A549 (cell line): ENCODE measurements at regions not wholly inside any gene's neighbourhood (a gene's known extent, or its start where the extent isn't known, plus 50 kb on each side); places are given as distances from the start of the nearest gene placed in this dataset.

Experiments used
- ATAC-seq, 2 experiments: fragments of 200-7000 bp in 1 of 2; fragments of >200 bp in 1 of 2; cut with Nextera tagmentation in 1 of 2; cut with Tn5 transposase in 1 of 2; 3 replicates each; pipeline versions ENCODE4 v1.8.0 to v1.9.1; 2018 to 2020; ENCODE audit warnings: mild to moderate bottlenecking in 1 of 2, moderate library complexity in 1 of 2
- CTCF ChIA-PET: fragments of 300-600 bp; sonication (Branson Sonifier 250); formaldehyde crosslinking; extraction: SDS; loops from one replicate; lab custom pipeline; 2021; ENCODE audit warnings: antibody characterized with exemption, inconsistent platforms; lab: Yijun Ruan, JAX
- POLR2A ChIA-PET: fragments of 350-600 bp; formaldehyde crosslinking; extraction: SDS; loops from one replicate; lab custom pipeline; 2021; ENCODE audit warnings: antibody characterized with exemption, inconsistent platforms; lab: Yijun Ruan, JAX
- DNase-seq, 2 experiments: peaks; one replicate each; pipeline versions ENCODE4 v3.0.0 to v3.0.0-alpha.2; 2011 to 2016; ENCODE audit warnings: low read depth in 1 of 2, low spot score in 1 of 2
- FAIRE-seq: peaks from 2 replicates; lab custom pipeline; 2011; peaks lifted over from hg19 to GRCh38; lab: Jason Lieb, UNC
- H3K27ac ChIP-seq, 2 experiments: fragments of >200 bp; sonication (Bioruptor Twin); formaldehyde crosslinking; 3 replicates each; pipeline ENCODE4 v1.5.1; 2016 to 2017
- H3K4me1 ChIP-seq: fragments of >200 bp; sonication (Bioruptor Twin); formaldehyde crosslinking; 3 replicates; pipeline ENCODE4 v1.6.1; 2016
- H3K4me2 ChIP-seq: fragments of >200 bp; sonication (Bioruptor Twin); formaldehyde crosslinking; 3 replicates; pipeline ENCODE4 v1.6.1; 2016
- H3K4me3 ChIP-seq: fragments of >200 bp; sonication (Bioruptor Twin); formaldehyde crosslinking; 3 replicates; pipeline ENCODE4 v1.5.1; 2016
- H3K9me3 ChIP-seq: fragments of >200 bp; sonication (Bioruptor Twin); formaldehyde crosslinking; 3 replicates; pipeline ENCODE4 v1.6.1; 2016
- BCL3 ChIP-seq: fragments of >200 bp; sonication (Bioruptor Twin); formaldehyde crosslinking; IDR thresholded peaks from 3 replicates; pipeline ENCODE4 v1.6.1; 2016
- BHLHE40 ChIP-seq: IDR thresholded peaks from 2 replicates; pipeline ENCODE4 v1.6.1; 2012; ENCODE audit warnings: low read depth, low read length, inconsistent platforms
- CEBPB ChIP-seq, 2 experiments: fragments of >200 bp in 1 of 2; sonication (Bioruptor Twin) in 1 of 2; formaldehyde crosslinking in 1 of 2; IDR thresholded peaks; 2 replicates each; pipeline ENCODE4 v1.6.1; 2012 to 2016
- E2F6 ChIP-seq: IDR thresholded peaks from 2 replicates; pipeline ENCODE4 v1.6.1; 2012; ENCODE audit warnings: low read depth, borderline replicate concordance
- EHMT2 ChIP-seq: fragments of 200-600 bp; sonication (generic); IDR thresholded peaks from 2 replicates; pipeline ENCODE4 v1.6.1; 2016; ENCODE audit warnings: antibody characterized with exemption, low read depth, mild to moderate bottlenecking, moderate library complexity
- ESRRA ChIP-seq: fragments of 150-350 bp; IDR thresholded peaks from 2 replicates; pipeline ENCODE4 v1.6.1; 2014; ENCODE audit warnings: mild to moderate bottlenecking, low read length, borderline replicate concordance
- GATA3 ChIP-seq: IDR thresholded peaks from 2 replicates; pipeline ENCODE4 v1.6.1; 2012; ENCODE audit warnings: borderline replicate concordance
- HDAC2 ChIP-seq: fragments of 200-600 bp; sonication (generic); IDR thresholded peaks from 2 replicates; pipeline ENCODE4 v1.6.1; 2016
- HOXA7 ChIP-seq: fragments of 250-450 bp; sonication (Bioruptor Pico); IDR thresholded peaks from 2 replicates; pipeline ENCODE4 v1.5.0; 2020; ENCODE audit warnings: mild to moderate bottlenecking, moderate library complexity
- MAX ChIP-seq: IDR thresholded peaks from 2 replicates; pipeline ENCODE4 v1.6.1; 2012
- MYC ChIP-seq: IDR thresholded peaks from 2 replicates; pipeline ENCODE4 v1.6.1; 2012; ENCODE audit warnings: mild to moderate bottlenecking, inconsistent platforms, low read length, improper control_type of control experiment, borderline replicate concordance
- NFE2L2 ChIP-seq: fragments of 150-350 bp; conservative IDR thresholded peaks from 2 replicates; pipeline ENCODE4 v1.6.1; 2014; ENCODE audit warnings: low read length
- PBX3 ChIP-seq: IDR thresholded peaks from 2 replicates; pipeline ENCODE4 v1.6.1; 2012
- PHF8 ChIP-seq: fragments of 200-600 bp; sonication (generic); IDR thresholded peaks from 2 replicates; pipeline ENCODE4 v1.6.1; 2016; ENCODE audit warnings: low read depth, mild to moderate bottlenecking, antibody characterized with exemption, moderate library complexity, borderline replicate concordance
- POLR2AphosphoS2 ChIP-seq: conservative IDR thresholded peaks from 2 replicates; pipeline ENCODE4 v1.6.1; 2012; ENCODE audit warnings: low read length, improper control_type of control experiment, inconsistent platforms
- RNF2 ChIP-seq: fragments of 200-600 bp; sonication (generic); IDR thresholded peaks from 2 replicates; pipeline ENCODE4 v1.6.1; 2016; ENCODE audit warnings: low read depth, mild to moderate bottlenecking, antibody characterized with exemption, moderate library complexity, borderline replicate concordance
- TP53 ChIP-seq: fragments of 250-450 bp; sonication (Bioruptor Pico); IDR thresholded peaks from 2 replicates; pipeline ENCODE4 v1.5.0; 2021; ENCODE audit warnings: mild to moderate bottlenecking, moderate library complexity
- WGBS: methylation state at CpG from one replicate; pipeline ENCODE4 v1.1.6; 2017; ENCODE audit errors: missing lambda C conversion rate; 5-methylcytosine and 5-hydroxymethylcytosine counted together
- TF ChIP-seq, protein P1 (sequence below): fragments of 150-350 bp; IDR thresholded peaks from 2 replicates; pipeline ENCODE4 v1.6.1; 2014; ENCODE audit warnings: low read depth, mild to moderate bottlenecking, low read length
- TF ChIP-seq, protein P2 (sequence below): fragments of >200 bp; sonication (Bioruptor Twin); formaldehyde crosslinking; IDR thresholded peaks from 2 replicates; pipeline ENCODE4 v1.6.1; 2016
- TF ChIP-seq, protein P3 (sequence below): fragments of 250-450 bp; sonication (Bioruptor Pico); IDR thresholded peaks from 2 replicates; pipeline ENCODE4 v1.5.0; 2020; ENCODE audit warnings: low read depth, mild to moderate bottlenecking, moderate library complexity
- TF ChIP-seq, protein P4 (sequence below): fragments of >200 bp; sonication (Bioruptor Twin); formaldehyde crosslinking; IDR thresholded peaks from 3 replicates; pipeline ENCODE4 v1.5.1; 2016

- CTCF ChIA-PET: interaction anchor here (1.9 kb wide), 1 partner anchor 63 kb away, joined by 3 read pairs; no protein-coding TSS in a partner anchor
- FAIRE-seq: no peak
These were observed 225.7 kb upstream of the TENT5A start for GRCh38 chr6:81978230-81978629.

DNA sequence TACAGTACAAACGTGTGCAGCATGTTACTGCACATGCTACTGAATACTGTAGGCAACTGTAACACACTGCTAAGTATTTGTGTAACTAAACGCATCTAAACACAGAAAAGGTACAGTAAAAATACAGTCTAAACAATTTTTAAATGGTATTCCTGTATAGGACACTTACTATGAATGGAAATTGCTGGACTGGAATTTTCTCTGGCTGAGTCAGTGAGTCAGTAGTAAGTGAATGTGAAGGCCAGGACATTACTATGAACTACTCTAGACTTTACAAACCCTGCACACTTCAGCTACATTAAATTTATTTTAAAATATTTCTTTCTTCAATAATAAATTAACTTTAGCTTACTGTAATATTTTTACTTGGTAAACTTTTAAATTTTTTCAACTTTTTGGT, 225.0 kb upstream of the TENT5A start:
- Histone ChIP-seq H3K27ac (no peak overlapping the region), H3K4me2 (no peak overlapping the region), H3K4me3 (no peak overlapping the region), H3K9me3 (peaks cover 5% of the 10 kb centered on the region; the same call in 2 of the 3 replicates), H3K4me1 (peaks cover 6% of the 10 kb centered on the region; the same call in 1 of the 3 replicates)
- no peak for DNase-seq
- WGBS: 61% methylated on average over 2 of the region's 2 CpGs
- no peak for ATAC-seq
- no peak for FAIRE-seq
- POLR2A ChIA-PET: no interaction called here
- CTCF ChIA-PET: interaction anchor here (1.9 kb wide), 1 partner anchor 63 kb away, joined by 3 read pairs; no protein-coding TSS in a partner anchor
- TF ChIP-seq TP53 (CRISPR knock-in tag) (no peak), ESRRA (no peak), HDAC2 (no peak), E2F6 (no peak), PBX3 (no peak), POLR2AphosphoS2 (no peak), RNF2 (no peak), CEBPB (IDR thresholded peaks at IDR 0.05) (no peak), EHMT2 (no peak), NFE2L2 (no peak), MAX (no peak)
- TF ChIP-seq, protein P1, sequence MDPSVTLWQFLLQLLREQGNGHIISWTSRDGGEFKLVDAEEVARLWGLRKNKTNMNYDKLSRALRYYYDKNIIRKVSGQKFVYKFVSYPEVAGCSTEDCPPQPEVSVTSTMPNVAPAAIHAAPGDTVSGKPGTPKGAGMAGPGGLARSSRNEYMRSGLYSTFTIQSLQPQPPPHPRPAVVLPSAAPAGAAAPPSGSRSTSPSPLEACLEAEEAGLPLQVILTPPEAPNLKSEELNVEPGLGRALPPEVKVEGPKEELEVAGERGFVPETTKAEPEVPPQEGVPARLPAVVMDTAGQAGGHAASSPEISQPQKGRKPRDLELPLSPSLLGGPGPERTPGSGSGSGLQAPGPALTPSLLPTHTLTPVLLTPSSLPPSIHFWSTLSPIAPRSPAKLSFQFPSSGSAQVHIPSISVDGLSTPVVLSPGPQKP: no peak

More at GRCh38 chr6:81978230-81978629, 225.7 kb upstream of the TENT5A start:
- no peak overlapping the region for H3K4me3 ChIP-seq
- TF ChIP-seq PHF8 (no peak), BCL3 (no peak), HOXA7 (CRISPR knock-in tag) (no peak), GATA3 (no peak), BHLHE40 (no peak), POLR2AphosphoS2 (no peak), MYC (no peak)
- TF ChIP-seq, protein P2, sequence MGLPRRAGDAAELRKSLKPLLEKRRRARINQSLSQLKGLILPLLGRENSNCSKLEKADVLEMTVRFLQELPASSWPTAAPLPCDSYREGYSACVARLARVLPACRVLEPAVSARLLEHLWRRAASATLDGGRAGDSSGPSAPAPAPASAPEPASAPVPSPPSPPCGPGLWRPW: no peak
- TF ChIP-seq, protein P1: no peak
- TF ChIP-seq, protein P3, sequence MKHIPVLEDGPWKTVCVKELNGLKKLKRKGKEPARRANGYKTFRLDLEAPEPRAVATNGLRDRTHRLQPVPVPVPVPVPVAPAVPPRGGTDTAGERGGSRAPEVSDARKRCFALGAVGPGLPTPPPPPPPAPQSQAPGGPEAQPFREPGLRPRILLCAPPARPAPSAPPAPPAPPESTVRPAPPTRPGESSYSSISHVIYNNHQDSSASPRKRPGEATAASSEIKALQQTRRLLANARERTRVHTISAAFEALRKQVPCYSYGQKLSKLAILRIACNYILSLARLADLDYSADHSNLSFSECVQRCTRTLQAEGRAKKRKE (CRISPR knock-in tag): no peak
- TF ChIP-seq, protein P4, sequence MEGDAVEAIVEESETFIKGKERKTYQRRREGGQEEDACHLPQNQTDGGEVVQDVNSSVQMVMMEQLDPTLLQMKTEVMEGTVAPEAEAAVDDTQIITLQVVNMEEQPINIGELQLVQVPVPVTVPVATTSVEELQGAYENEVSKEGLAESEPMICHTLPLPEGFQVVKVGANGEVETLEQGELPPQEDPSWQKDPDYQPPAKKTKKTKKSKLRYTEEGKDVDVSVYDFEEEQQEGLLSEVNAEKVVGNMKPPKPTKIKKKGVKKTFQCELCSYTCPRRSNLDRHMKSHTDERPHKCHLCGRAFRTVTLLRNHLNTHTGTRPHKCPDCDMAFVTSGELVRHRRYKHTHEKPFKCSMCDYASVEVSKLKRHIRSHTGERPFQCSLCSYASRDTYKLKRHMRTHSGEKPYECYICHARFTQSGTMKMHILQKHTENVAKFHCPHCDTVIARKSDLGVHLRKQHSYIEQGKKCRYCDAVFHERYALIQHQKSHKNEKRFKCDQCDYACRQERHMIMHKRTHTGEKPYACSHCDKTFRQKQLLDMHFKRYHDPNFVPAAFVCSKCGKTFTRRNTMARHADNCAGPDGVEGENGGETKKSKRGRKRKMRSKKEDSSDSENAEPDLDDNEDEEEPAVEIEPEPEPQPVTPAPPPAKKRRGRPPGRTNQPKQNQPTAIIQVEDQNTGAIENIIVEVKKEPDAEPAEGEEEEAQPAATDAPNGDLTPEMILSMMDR: no peak
- TF ChIP-seq, all 56 proteins: peak for 0
- WGBS: 56% methylated on average over 3 of the region's 3 CpGs
- ATAC-seq (no peak), DNase-seq (no peak)
- Histone ChIP-seq H3K27ac (no peak overlapping the region), H3K9me3 (peaks cover 5% of the 10 kb centered on the region; the same call in 2 of the 3 replicates), H3K4me2 (no peak overlapping the region), H3K4me1 (peaks cover 6% of the 10 kb centered on the region; the same call in 1 of the 3 replicates)
- POLR2A ChIA-PET: no interaction called here
